HG03159 (cell line): ENCODE measurements at regions not wholly inside any gene's neighbourhood (a gene's known extent, or its start where the extent isn't known, plus 50 kb on each side); places are given as distances from the start of the nearest gene placed in this dataset.

ENCODE experiments used
- ATAC-seq: cut with Tn5 transposase; IDR thresholded peaks from one replicate; pipeline ENCODE4 v1.9.1; 2021; ENCODE audit warnings: mild to moderate bottlenecking, moderate library complexity; ENCODE audit not compliant: unreplicated experiment

- no peak for ATAC-seq
Observed at GRCh38 chr19:31962561-31962996, 382.8 kb upstream of the ZNF507 start.

- no peak for ATAC-seq
Observed at GRCh38 chr19:31963746-31964145, 381.7 kb upstream of the ZNF507 start.

DNA sequence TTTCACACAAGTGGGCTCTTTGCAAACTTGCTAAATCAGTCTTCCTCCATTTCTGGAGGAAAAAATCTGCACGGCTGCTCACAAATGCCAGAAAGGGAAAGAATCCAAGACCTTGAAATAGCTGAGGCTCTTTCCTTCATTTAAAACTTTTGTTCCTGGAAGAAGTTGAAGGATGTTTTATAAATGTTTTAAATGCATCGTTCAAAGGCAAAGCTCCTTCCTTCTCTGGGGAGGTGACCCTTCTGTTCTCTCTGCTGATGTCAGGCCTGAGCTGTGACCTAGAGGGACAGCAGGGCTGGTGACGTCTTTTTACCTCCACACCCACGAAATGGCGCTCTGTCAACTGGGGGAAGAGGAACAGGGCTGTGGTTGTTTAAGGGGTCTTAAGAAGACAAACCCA is 376.4 kb upstream of the ZNF507 start:
- no peak for ATAC-seq

DNA sequence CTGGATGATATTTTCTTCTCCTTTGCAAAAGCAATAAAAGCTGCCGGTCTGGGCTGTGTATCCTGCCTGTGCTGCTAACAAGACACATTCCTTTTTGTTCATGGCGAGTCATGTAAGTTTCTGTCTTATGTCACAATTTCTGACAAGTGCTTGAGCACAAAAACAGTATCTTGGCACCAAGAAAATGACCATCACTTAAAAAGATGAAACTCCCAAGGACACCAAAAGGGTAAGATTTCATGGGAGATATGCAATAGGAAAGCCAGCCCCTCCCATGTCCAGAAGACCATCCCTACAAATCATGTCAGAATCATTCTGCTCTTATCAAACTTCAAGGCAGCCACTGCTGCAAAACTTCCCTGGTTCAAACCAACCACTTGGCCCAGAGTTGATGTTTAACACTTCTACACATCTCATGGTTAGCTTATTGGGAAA is 375.4 kb upstream of the ZNF507 start:
- no peak for ATAC-seq

GRCh38 chr19:31974290-31974689 is 371.1 kb upstream of the ZNF507 start:
- ATAC-seq, result no peak

DNA sequence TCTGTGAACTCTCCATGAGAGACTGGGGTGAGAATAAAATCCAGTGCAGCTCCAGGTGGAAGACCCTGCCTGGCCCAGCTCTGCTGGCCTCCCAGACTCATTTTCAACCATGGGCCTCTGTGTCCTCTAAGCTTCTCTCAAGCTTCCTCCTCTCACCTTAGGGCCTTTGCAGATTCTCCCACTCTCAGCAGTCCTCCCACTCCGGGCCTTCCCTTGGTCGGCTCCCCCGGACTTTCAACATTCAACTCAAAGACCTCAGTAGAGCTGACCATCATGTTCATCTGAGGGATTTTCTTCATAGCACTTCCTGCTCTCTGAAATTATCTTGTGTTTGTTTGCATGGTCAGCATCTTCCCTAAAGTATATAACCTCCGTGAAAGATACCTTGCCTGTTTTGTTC is 370.5 kb upstream of the ZNF507 start:
- ATAC-seq, result no peak

DNA sequence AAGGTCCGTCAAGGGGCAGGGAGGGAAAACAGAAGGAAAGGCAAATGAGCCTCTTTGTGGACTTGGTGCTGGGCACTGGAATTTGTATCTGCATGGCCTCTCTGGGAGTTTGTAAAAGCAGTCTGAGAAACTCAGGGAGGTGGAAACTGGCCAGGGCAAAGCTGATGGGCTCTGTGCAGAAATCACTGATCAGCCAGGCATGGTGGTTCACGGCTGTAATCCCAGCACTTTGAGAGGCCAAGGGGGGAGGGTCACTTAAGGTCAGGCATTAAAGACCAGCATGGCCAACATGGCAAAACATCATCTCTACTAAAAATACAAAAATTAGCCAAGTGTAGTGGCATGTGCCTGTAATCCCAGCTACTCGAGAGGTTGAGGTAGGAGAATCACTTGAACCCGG is 369.9 kb upstream of the ZNF507 start:
- ATAC-seq, result no peak

GRCh38 chr19:31976775-31977536 is 368.5 kb upstream of the ZNF507 start:
- no peak for ATAC-seq

GRCh38 chr19:31979362-31979761 is 366.0 kb upstream of the ZNF507 start:
- no peak for ATAC-seq

GRCh38 chr19:31979949-31980670 is 365.3 kb upstream of the ZNF507 start:
- ATAC-seq, result no peak

DNA sequence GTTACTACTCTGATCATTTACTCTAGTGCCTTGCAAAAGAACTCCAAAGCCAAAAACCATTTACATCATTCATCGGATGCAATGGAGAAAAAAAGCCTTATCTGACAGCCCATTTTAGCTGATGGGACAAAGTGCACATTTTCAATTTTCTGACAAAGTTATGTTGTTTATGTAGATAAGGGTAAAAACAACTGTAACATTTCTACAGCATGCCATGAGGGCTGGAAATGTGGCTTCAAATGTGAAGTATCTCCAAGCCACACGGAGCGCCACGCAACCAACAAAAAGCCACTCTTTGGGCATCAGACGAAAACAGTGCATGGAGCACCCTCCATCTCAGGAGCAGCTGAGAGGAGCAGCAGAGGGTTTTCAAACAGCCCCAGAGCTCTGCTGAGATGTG is 364.6 kb upstream of the ZNF507 start:
- no peak for ATAC-seq

- ATAC-seq, result no peak
Observed at GRCh38 chr19:31981545-31981944, 363.9 kb upstream of the ZNF507 start.

GRCh38 chr19:31983647-31984046 is 361.8 kb upstream of the ZNF507 start:
- no peak for ATAC-seq

GRCh38 chr19:31985001-31985605 is 360.3 kb upstream of the ZNF507 start:
- no peak for ATAC-seq

- no peak for ATAC-seq
Observed at GRCh38 chr19:31986951-31987350, 358.5 kb upstream of the ZNF507 start.

DNA sequence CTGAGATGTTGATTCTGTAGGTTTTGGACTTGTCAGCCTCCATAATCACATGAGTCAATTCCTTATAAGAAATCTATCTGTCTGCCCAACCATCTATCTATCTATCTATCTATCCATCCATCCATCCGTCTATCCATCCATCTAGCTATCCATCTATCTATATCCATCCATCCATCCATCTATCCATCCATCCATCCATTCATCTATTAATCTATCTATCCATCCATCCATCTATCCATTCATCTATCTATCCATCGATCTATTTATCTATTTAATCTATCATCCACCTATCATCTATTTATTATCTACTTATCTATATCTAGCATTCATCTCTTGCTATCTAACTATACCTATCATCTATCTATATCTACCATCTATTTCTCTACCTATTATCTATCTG is 357.2 kb upstream of the ZNF507 start:
- no peak for ATAC-seq

DNA sequence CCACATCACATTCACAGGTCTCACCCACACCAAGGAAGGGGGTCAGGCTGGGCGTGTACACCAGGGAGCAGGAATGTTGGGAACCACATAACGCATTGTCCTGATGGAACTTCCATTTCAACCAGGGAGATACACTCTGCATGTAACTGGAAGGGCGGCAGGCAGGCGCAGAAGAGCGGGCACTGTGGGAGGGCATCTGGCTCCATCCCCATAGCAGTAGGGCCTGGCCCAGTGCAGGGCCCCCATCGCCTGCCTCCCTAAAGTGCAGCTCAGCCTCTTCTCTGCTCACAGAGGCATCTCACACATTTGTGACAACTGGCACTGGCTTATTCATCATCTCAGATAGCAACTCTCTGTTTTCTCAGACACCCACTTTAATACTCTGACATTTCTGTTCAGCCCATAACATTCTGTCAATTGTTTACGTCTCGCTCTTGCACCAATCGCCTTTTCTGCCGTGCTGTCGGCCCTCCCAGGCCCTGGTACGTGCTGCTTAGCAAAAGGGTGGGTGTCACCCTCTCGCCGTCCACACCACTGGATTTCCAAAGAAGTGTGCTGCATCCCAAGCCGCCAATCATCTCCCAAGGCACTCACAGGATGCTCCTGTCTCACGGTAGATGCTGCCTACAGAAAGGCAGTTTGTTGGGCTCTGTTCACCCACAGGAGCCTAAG is 353.3 kb upstream of the ZNF507 start:
- ATAC-seq, result no peak

DNA sequence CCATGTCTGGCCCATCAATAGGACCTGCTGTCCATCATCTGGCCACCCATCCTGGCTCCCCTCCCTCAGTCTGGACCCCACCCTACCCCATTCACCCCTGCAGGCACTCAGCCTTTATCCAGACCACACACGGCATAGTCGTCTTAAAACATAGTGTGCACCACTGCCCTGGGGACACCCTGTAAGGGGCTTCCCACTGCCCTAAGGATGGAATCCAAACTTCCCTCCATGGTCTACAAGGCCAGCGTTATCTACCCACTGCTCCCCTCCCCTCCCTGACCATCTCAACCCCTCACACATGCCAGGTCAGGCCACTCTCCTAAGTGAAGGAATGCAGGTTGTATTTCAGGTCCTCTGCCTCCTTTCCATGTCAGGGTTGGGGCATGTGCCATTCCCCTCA is 352.7 kb upstream of the ZNF507 start:
- ATAC-seq, result no peak

- ATAC-seq, result no peak
Observed at GRCh38 chr19:31995546-31995945, 349.9 kb upstream of the ZNF507 start.

DNA sequence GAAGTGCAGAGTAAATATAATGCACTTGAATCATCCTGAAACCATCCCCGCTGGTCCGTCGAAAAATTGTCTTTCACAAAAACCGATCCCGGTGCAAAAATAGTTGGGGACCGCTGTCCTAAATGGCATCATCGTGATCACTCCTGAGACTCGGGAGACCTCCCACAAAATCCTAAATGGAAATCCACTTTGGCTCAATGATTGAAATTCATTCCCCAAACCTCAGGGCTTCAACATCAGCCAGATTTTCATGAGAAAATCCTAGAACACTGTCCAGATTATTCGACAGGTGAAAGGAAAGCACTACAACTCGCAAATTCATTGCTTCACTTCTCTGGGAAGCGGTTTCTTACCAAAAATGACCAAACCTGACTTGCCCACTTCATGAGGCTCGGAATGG is 335.3 kb upstream of the ZNF507 start:
- no peak for ATAC-seq

GRCh38 chr19:32012206-32012605 is 333.2 kb upstream of the ZNF507 start:
- no peak for ATAC-seq
